ENCODE measurements at regions not wholly inside any gene's neighbourhood (a gene's known extent, or its start where the extent isn't known, plus 50 kb on each side); places are given as distances from the start of the nearest gene placed in this dataset.

GRCh38 chr2:44079686-44080085 lies 83.9 kb upstream of the LRPPRC start:
- 82% methylated on average over 3 of the region's 3 CpGs; no CpG with 5 or more reads in 1 of the 2 experiments for WGBS, 2 experiments (ENCODE audit: extremely low coverage in 1 of 2, insufficient coverage in 1 of 2, insufficient read length in 1 of 2, insufficient replicate concordance in 2 of 2, low coverage in 1 of 2, low lambda C conversion rate in 2 of 2, missing lambda C conversion rate in 1 of 2)
- Histone ChIP-seq H3K9ac (replicated peaks in 1 of 4; ENCODE audit: extremely low read depth in 1 of 4, low read depth in 3 of 4, low read length in 3 of 4) (no peak overlapping the region; a peak in 1 of 7 replicates), H3K36me3 (ENCODE audit: control insufficient read depth in 2 of 4, insufficient read depth in 4 of 4, low read length in 3 of 4) (no peaks in the 10 kb centered on the region), H3K23ac (ENCODE audit: insufficient read length) (no peak overlapping the region), H3K79me1 (ENCODE audit: low read depth, low read length) (no peaks in the 10 kb centered on the region), H3K9me3 (ENCODE audit: insufficient read depth in 2 of 2, low read depth in 1 of 2, low read length in 1 of 2) (no peaks in the 10 kb centered on the region), H2AK5ac (ENCODE audit: low read depth, low read length) (no peak overlapping the region), H4K8ac (ENCODE audit: extremely low read depth, insufficient read depth, low read length) (no peak overlapping the region), H3K56ac (replicated peaks; ENCODE audit: insufficient read length, low read depth, low read length) (no peak overlapping the region), H2BK15ac (ENCODE audit: low read length) (no peak overlapping the region), H3K4me1 (replicated peaks in 1 of 4; ENCODE audit: control insufficient read depth in 3 of 4, insufficient read depth in 4 of 4, low read length in 3 of 4) (no peaks in the 10 kb centered on the region), H2AFZ (ENCODE audit: low read length) (peak overlapping the region; percentile 43; the same call in 1 of the 2 replicates), H3K18ac (ENCODE audit: extremely low read depth, low read length) (no peak overlapping the region), H4K91ac (replicated peaks; ENCODE audit: insufficient read length, low read length) (no peak overlapping the region), H2BK20ac (ENCODE audit: low read length) (no peak overlapping the region), H3K27me3 (replicated peaks in 1 of 4; ENCODE audit: control insufficient read depth in 3 of 4, extremely low read depth in 1 of 4, insufficient read depth in 3 of 4, low read length in 3 of 4) (no peaks in the 10 kb centered on the region), H4K5ac (ENCODE audit: insufficient read length, low read depth, low read length) (no peak overlapping the region), H2BK120ac (replicated peaks; ENCODE audit: low read depth, low read length) (no peak overlapping the region), H2BK5ac (ENCODE audit: low read depth, low read length) (no peak overlapping the region), H3K4ac (replicated peaks; ENCODE audit: insufficient read length, low read depth, low read length) (no peak overlapping the region), H3K79me2 (ENCODE audit: control insufficient read depth in 1 of 2, insufficient read depth in 2 of 2, low read length in 2 of 2) (no peaks in the 10 kb centered on the region), H3K4me3 (ENCODE audit: extremely low read depth in 1 of 4, insufficient read depth in 2 of 4, low read depth in 3 of 4, low read length in 4 of 4) (no peak overlapping the region), H3K23me2 (ENCODE audit: low read depth, low read length) (no peaks in the 10 kb centered on the region), H2BK12ac (ENCODE audit: low read depth, low read length) (no peak overlapping the region), H3K27ac (ENCODE audit: low read depth, low read length) (no peak overlapping the region), H3K4me2 (ENCODE audit: insufficient read depth in 1 of 2, low read depth in 2 of 2, low read length in 2 of 2) (no peak overlapping the region), H4K20me1 (replicated peaks in 1 of 2; ENCODE audit: control insufficient read depth in 1 of 2, insufficient read depth in 2 of 2, low read length in 2 of 2) (no peaks in the 10 kb centered on the region), H3K14ac (ENCODE audit: insufficient read length) (no peak overlapping the region)
- DNase-seq (ENCODE audit: low read depth in 1 of 2, low spot score in 2 of 2): no peak
- TF ChIP-seq KDM1A (IDR thresholded peaks at IDR 0.05; ENCODE audit: borderline replicate concordance, low read length) (no peak), CTCF (IDR thresholded peaks at IDR 0.05; ENCODE audit: control extremely low read depth in 1 of 3, insufficient read depth in 1 of 3, low read depth in 1 of 3, low read length in 3 of 3) (no peak), MAFK (IDR thresholded peaks at IDR 0.05; ENCODE audit: low read depth, low read length) (no peak), GABPA (IDR thresholded peaks at IDR 0.05; ENCODE audit: borderline replicate concordance, insufficient read depth, low read length) (no peak), TCF12 (IDR thresholded peaks at IDR 0.05; ENCODE audit: low read depth, low read length) (no peak), CBX5 (IDR thresholded peaks at IDR 0.05; ENCODE audit: low read depth, low read length) (no peak), TAF7 (optimal IDR thresholded peaks at IDR 0.05; ENCODE audit: borderline replicate concordance, low read depth, low read length) (no peak)
- CTCF ChIA-PET (ENCODE audit: partially characterized antibody): no interaction called here
- FAIRE-seq: no peak
- POLR2A ChIA-PET (ENCODE audit: partially characterized antibody): no interaction called here
